H1 (cell line): ENCODE measurements at regions not wholly inside any gene's neighbourhood (a gene's known extent, or its start where the extent isn't known, plus 50 kb on each side); places are given as distances from the start of the nearest gene placed in this dataset.

Source experiments
- ASH2L ChIP-seq: fragments of 200-600, 300-600 bp; sonication (generic); IDR thresholded peaks from one replicate; pipeline ENCODE4 v1.7.1; 2017; ENCODE audit warnings: low read length
- BCL11A ChIP-seq, 2 experiments: IDR thresholded peaks; one replicate each; pipeline ENCODE4 v1.6.1; 2011; ENCODE audit warnings: low read depth in 2 of 2, low read length in 2 of 2, mild to moderate bottlenecking in 2 of 2
- CHD2 ChIP-seq: IDR thresholded peaks from 2 replicates; pipeline ENCODE4 v1.6.1; 2012; ENCODE audit warnings: low read length, improper control_type of control experiment
- FOSL1 ChIP-seq: IDR thresholded peaks from 2 replicates; pipeline ENCODE4 v1.6.1; 2011; ENCODE audit warnings: mild to moderate bottlenecking, low read depth, low read length, moderate library complexity; ENCODE audit not compliant: insufficient read depth
- HDAC2 ChIP-seq, 2 experiments: fragments of 300-600 bp in 1 of 2; sonication (generic) in 1 of 2; IDR thresholded peaks; 2 replicates each; pipeline ENCODE4 v1.6.1; 2011 to 2012; ENCODE audit warnings: low read depth in 2 of 2, low read length in 2 of 2, mild to moderate bottlenecking in 2 of 2, moderate library complexity in 2 of 2, borderline replicate concordance in 1 of 2, inconsistent platforms in 1 of 2
- SUZ12 ChIP-seq: fragments of 200-600 bp; sonication (generic); IDR thresholded peaks from 2 replicates; pipeline ENCODE4 v1.6.1; 2012; ENCODE audit warnings: mild to moderate bottlenecking, inconsistent platforms, low read length, moderate library complexity, mixed read lengths
- YY1 ChIP-seq: IDR thresholded peaks from 2 replicates; pipeline ENCODE4 v1.6.1; 2011; ENCODE audit warnings: low read depth, mild to moderate bottlenecking, low read length

GRCh38 chr4:85086721-85087120, 120.2 kb upstream of the WDFY3 start (continued):
- no peak for TF ChIP-seq YY1
- TF ChIP-seq CHD2 = no peak
- no peak for TF ChIP-seq BCL11A (IDR thresholded peaks at IDR 0.05; ENCODE audit: low read depth in 2 of 2, low read length in 2 of 2)
- TF ChIP-seq FOSL1 = no peak
- TF ChIP-seq ASH2L = no peak
- no peak for TF ChIP-seq SUZ12
- no peak for TF ChIP-seq HDAC2 (IDR thresholded peaks at IDR 0.05; ENCODE audit: borderline replicate concordance in 1 of 2, low read depth in 2 of 2, low read length in 2 of 2)
